NCI-H146 treated with DMSO at 0.1 percent for 48 hours (cell line): ENCODE measurements at regions not wholly inside any gene's neighbourhood (a gene's known extent, or its start where the extent isn't known, plus 50 kb on each side); places are given as distances from the start of the nearest gene placed in this dataset.

ENCODE experiments used
- DNase-seq: peaks from one replicate; lab custom pipeline; 2025; ENCODE audit not compliant: unreplicated experiment; lab: John Stamatoyannopoulos, UW

GRCh38 chr5:66459728-66460127, 136.5 kb upstream of the MAST4 start:
- DNase-seq = no peak

GRCh38 chr5:66467564-66467963, 128.6 kb upstream of the MAST4 start:
- no peak for DNase-seq

DNA sequence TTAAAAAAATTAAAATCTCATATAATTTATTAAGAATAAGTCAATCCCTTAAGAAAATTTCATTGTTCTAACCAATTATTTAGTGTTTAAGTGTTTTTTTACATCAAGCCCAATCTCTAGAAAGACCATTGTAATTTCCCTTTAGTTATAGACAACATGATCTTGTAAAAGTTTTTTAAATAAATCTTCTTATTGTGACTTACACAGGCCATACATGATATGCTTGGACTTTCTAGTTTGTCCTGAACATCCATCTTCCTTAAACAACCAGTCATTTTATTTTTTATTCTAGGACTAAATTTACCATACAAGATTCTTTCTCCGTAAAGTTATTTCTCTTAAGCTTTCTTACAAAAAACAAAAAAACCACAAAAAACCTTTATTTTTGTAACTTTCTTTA, 126.5 kb upstream of the MAST4 start:
- no peak for DNase-seq

- DNase-seq = no peak
Observed at GRCh38 chr5:66472010-66472409, 124.2 kb upstream of the MAST4 start.

- DNase-seq = no peak
Observed at GRCh38 chr5:66475731-66476130, 120.5 kb upstream of the MAST4 start.

- DNase-seq = no peak
Observed at GRCh38 chr5:66477596-66477995, 118.6 kb upstream of the MAST4 start.

DNA sequence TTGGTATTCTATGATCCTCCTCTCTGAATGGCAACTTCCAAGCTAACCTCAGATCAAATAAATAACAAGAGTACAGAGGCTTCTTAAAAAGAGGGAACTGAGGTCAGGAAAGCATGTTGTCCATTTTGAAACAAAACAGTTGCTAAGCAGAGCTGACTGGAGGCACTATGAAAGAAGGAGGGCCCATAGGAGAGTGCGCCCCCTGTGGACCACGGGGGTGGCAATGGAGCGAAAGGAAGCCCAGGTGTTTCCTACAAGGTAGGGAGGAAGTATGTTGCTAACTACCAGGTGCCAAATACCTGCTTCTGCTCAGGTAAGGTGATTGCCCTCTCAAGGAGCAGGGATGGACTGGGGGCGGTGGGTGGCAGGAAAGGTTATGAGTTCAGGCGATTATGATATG, 101.8 kb upstream of the MAST4 start:
- DNase-seq = no peak

DNA sequence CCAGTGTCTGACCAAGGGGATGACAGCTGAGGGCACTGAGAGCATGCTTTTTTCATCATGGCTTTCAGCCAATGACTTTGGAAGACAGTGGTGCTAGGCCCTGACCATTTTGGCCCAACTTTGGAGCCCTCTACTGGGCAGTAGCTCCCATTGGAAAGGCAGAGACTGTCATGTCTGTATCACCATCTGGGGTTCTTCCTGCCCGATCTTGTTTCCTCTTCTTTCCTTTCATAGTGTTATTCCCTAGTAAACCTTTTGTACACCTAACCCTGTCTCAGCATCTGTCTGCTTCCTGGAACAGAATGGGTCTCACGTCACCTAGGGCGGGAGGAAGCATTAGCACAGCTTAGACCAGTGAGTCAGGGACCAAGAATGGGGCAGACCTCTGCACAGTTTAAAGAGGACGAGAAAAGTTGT, 97.4 kb upstream of the MAST4 start:
- DNase-seq = peak; percentile 55

GRCh38 chr5:66503203-66503789, 92.9 kb upstream of the MAST4 start:
- DNase-seq = no peak

DNA sequence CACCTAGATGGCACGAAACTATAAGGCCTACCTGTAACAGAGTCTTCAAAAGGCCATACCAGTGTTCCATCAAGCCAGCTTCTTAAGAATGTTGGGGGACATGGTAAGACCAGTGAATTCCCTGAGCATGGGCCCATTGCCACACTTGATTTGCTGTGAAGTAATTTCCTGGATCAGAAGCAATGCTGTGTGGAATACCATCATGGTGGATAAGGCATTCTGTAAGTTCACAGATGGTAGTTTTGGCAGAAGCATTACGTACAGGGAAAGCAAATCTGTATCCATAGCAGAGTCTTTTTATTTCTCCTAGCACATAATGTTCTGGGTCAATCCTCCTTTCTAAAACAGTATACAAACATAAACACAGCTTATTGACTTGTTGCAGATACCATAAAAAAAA, 89.1 kb upstream of the MAST4 start:
- DNase-seq = no peak

- no peak for DNase-seq
Observed at GRCh38 chr5:66511491-66511890, 84.7 kb upstream of the MAST4 start.

- DNase-seq = peak; percentile 10
Observed at GRCh38 chr5:66513130-66513529, 83.1 kb upstream of the MAST4 start.

DNA sequence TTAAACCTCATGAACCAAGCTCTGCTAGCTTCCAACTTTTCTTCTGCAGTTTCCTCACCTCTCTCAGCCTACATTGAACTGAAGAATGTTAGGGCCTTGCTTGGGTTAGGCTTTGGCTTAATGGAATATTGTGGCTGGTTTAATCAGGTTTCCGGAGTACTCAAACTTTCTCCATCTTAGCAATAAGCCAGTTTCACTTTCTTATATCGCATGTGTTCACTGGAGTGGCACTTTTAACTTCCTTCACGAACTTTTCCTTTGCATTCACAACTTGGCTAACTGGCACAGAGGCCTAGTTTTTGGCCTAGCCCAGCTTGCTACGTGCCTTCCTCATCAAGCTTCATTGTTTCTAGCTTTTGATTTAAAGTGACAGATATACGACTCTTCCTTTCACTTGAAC, 81.0 kb upstream of the MAST4 start:
- DNase-seq = no peak

- DNase-seq = no peak
Observed at GRCh38 chr5:66516550-66516949, 79.6 kb upstream of the MAST4 start.

- DNase-seq = no peak
Observed at GRCh38 chr5:66517351-66517750, 78.8 kb upstream of the MAST4 start.

DNA sequence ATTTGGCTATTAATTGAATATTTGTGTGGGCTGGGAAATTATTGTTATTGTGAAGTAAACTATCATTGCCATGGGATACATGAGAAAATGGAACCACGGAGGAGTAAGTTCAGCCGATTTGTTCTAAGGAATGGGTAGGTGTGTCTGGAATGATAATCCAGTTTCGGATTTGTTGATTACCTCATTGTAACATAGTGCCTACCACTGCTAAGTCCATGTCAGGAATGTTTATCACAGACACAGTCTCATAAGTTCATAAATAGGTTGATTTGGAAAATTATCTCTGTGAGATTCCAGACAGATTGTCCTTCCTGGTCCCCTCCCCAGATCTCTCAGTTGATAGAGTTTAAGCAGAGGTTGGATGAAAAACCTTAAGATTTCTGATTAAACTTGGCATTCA, 78.1 kb upstream of the MAST4 start:
- no peak for DNase-seq

DNA sequence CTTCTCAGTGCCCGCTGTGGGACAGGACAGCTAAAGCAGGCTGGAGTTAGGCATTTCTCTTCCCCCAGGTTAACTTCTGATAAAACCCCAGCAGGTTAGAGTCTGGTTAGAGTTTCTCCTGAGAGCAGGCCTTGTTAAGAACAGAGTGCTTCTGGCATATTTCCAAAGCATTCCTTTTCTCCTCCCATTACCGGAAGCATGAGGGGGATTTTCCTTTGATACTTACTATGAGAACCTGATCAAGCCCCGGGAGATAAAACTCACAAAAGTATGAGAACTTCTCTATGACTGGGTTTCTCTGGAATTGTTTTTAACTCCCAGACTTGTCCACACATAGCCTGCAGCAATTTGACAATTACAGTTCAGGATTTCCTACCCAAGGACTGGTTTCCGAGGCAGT, 77.4 kb upstream of the MAST4 start:
- no peak for DNase-seq

DNA sequence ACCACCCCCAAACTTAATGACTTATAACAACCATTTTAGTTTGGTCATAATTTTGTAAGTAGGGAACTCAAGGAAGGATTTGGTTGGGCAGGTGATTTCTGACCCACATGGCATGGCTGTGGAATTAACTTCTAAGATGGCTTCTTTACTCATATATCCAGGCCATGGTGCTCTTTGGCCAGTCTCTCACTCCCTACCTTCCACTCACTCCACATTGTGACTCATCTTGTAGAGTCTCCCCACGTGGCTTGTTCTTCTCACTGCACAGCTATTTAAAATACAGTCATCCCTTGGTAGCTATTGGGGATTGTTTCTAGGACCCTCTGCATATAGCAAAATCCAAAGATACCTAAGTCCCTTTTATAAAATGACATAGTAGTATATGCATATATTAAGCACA, 76.6 kb upstream of the MAST4 start:
- DNase-seq = no peak

- no peak for DNase-seq
Observed at GRCh38 chr5:66520854-66521253, 75.3 kb upstream of the MAST4 start.

- no peak for DNase-seq
Observed at GRCh38 chr5:66527478-66528035, 68.6 kb upstream of the MAST4 start.

DNA sequence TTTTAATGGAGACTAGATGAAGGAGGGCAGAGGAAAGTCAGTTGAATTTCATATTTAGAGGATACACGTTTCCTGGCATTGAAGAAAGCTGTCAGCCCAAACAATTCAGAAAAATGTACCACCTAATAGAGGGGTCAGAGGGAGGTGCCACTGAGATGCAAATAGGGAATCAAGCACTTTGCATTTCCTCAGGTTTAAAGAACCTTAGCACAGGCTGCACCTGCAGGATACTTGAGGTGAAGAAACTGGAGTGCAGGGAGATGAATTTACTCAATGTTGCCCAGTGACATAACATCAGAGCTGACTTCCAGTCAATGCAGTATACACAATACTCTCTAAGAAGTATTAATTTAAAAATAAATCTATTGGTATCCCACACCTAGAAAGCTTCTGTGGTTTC, 67.0 kb upstream of the MAST4 start:
- no peak for DNase-seq

- DNase-seq = no peak
Observed at GRCh38 chr5:66529704-66530103, 66.5 kb upstream of the MAST4 start.

DNA sequence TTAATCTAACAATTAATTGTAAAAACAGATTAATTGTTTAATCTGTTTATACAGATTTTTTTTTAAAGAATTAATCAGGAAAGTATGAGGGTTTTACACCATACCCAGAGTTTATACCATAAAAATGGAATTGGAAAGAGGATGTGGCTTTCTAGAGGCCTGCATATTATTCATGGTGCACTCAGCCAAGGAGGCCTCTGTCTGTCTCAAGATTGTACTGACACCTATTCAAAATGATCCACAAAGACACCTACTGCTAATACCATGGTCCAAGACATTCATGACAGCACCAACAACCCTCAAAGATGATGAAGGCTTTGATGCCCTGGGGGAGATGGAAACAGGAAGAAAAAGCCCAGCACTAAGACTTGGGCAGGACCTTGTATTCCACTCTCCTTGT, 58.1 kb upstream of the MAST4 start:
- DNase-seq = no peak
